ENCODE measurements at regions not wholly inside any gene's neighbourhood (a gene's known extent, or its start where the extent isn't known, plus 50 kb on each side); places are given as distances from the start of the nearest gene placed in this dataset.
"Not testable (repeated sequence)": the region's sequence is repeated elsewhere in the genome, so short reads cannot be mapped to it uniquely, and the experiment has no call there.

- H3K18ac ChIP-seq (ENCODE audit: low read depth in 1 of 2, low read length in 2 of 2); H4K8ac ChIP-seq (ENCODE audit: low read length); H2AFZ ChIP-seq (ENCODE audit: low read depth, low read length); H2BK5ac ChIP-seq (ENCODE audit: low read depth, low read length, poor library complexity, severe bottlenecking); H2BK15ac ChIP-seq (ENCODE audit: low read depth, poor library complexity, severe bottlenecking); H3K4ac ChIP-seq (ENCODE audit: low read depth in 1 of 2, low read length in 2 of 2); H2BK120ac ChIP-seq (ENCODE audit: low read depth, low read length); H4K91ac ChIP-seq (ENCODE audit: low read length); H3K36me3 ChIP-seq (ENCODE audit: control insufficient read depth in 1 of 2, insufficient read depth in 2 of 2, low read depth in 1 of 2, low read length in 2 of 2); H3K79me1 ChIP-seq (replicated peaks; ENCODE audit: low read length, poor library complexity, severe bottlenecking); H3K27ac ChIP-seq (ENCODE audit: low read length, poor library complexity, severe bottlenecking); H2AK5ac ChIP-seq (ENCODE audit: low read length, severe bottlenecking); H3K23ac ChIP-seq (ENCODE audit: low read length in 2 of 2); H3K14ac ChIP-seq (ENCODE audit: low read length in 2 of 2); H3K9me3 ChIP-seq (ENCODE audit: control insufficient read depth, low read length); H3K27me3 ChIP-seq (ENCODE audit: control insufficient read depth in 1 of 2, insufficient read depth in 1 of 2, low read length in 2 of 2); H2BK12ac ChIP-seq (ENCODE audit: low read length in 2 of 2); H3K4me1 ChIP-seq (ENCODE audit: control insufficient read depth, insufficient read depth, low read depth, low read length); H3K9ac ChIP-seq (ENCODE audit: low read length): not testable (repeated sequence)
- Histone ChIP-seq H3K4me3 (ENCODE audit: insufficient read depth in 1 of 2, low read depth in 1 of 2, low read length in 2 of 2) (peak overlapping the region; percentile 46 to 61), H3K4me2 (ENCODE audit: low read length, poor library complexity, severe bottlenecking) (peak overlapping the region; percentile 70)
- WGBS, result 1% methylated on average over 12 of the region's 25 CpGs
- DNase-seq, result peak; percentile 15
These were observed 103.0 kb downstream of the NBPF11 start for GRCh38 chr1:148049115-148049496.

- 21% methylated on average over 16 of the region's 51 CpGs for WGBS
- not testable (repeated sequence) for H2AK5ac ChIP-seq (ENCODE audit: low read length, severe bottlenecking); H3K18ac ChIP-seq (ENCODE audit: low read depth in 1 of 2, low read length in 2 of 2); H3K4me1 ChIP-seq (ENCODE audit: control insufficient read depth, insufficient read depth, low read depth, low read length); H3K9ac ChIP-seq (ENCODE audit: low read length); H2BK120ac ChIP-seq (ENCODE audit: low read depth, low read length); H3K9me3 ChIP-seq (ENCODE audit: control insufficient read depth, low read length); H3K27me3 ChIP-seq (ENCODE audit: control insufficient read depth in 1 of 2, insufficient read depth in 1 of 2, low read length in 2 of 2); H2BK5ac ChIP-seq (ENCODE audit: low read depth, low read length, poor library complexity, severe bottlenecking); H3K27ac ChIP-seq (ENCODE audit: low read length, poor library complexity, severe bottlenecking); H3K23ac ChIP-seq (ENCODE audit: low read length in 2 of 2); H4K91ac ChIP-seq (ENCODE audit: low read length); H3K36me3 ChIP-seq (ENCODE audit: control insufficient read depth in 1 of 2, insufficient read depth in 2 of 2, low read depth in 1 of 2, low read length in 2 of 2); H2BK12ac ChIP-seq (ENCODE audit: low read length in 2 of 2); H3K4ac ChIP-seq (ENCODE audit: low read depth in 1 of 2, low read length in 2 of 2); H2AFZ ChIP-seq (ENCODE audit: low read depth, low read length); H3K14ac ChIP-seq (ENCODE audit: low read length in 2 of 2); H4K8ac ChIP-seq (ENCODE audit: low read length); H2BK15ac ChIP-seq (ENCODE audit: low read depth, poor library complexity, severe bottlenecking); H3K79me1 ChIP-seq (replicated peaks; ENCODE audit: low read length, poor library complexity, severe bottlenecking)
- Histone ChIP-seq H3K4me2 (ENCODE audit: low read length, poor library complexity, severe bottlenecking) (peak overlapping the region; percentile 70), H3K4me3 (ENCODE audit: insufficient read depth in 1 of 2, low read depth in 1 of 2, low read length in 2 of 2) (peak overlapping the region; percentile 37 to 61)
- peak; percentile 45 for DNase-seq
These were observed 103.5 kb downstream of the NBPF11 start for GRCh38 chr1:148048423-148049114.

GRCh38 chr1:148045872-148046271, 106.2 kb downstream of the NBPF11 start:
- not testable (repeated sequence) for H2AFZ ChIP-seq (ENCODE audit: low read depth, low read length); DNase-seq; H3K18ac ChIP-seq (ENCODE audit: low read depth in 1 of 2, low read length in 2 of 2); H3K4ac ChIP-seq (ENCODE audit: low read depth in 1 of 2, low read length in 2 of 2); H2BK5ac ChIP-seq (ENCODE audit: low read depth, low read length, poor library complexity, severe bottlenecking); H3K27ac ChIP-seq (ENCODE audit: low read length, poor library complexity, severe bottlenecking); H3K9ac ChIP-seq (ENCODE audit: low read length); H3K4me3 ChIP-seq (ENCODE audit: insufficient read depth in 1 of 2, low read depth in 1 of 2, low read length in 2 of 2); H2BK120ac ChIP-seq (ENCODE audit: low read depth, low read length); H4K91ac ChIP-seq (ENCODE audit: low read length); H3K9me3 ChIP-seq (ENCODE audit: control insufficient read depth, low read length); H2BK12ac ChIP-seq (ENCODE audit: low read length in 2 of 2); H3K36me3 ChIP-seq (ENCODE audit: control insufficient read depth in 1 of 2, insufficient read depth in 2 of 2, low read depth in 1 of 2, low read length in 2 of 2); H3K23ac ChIP-seq (ENCODE audit: low read length in 2 of 2); H2AK5ac ChIP-seq (ENCODE audit: low read length, severe bottlenecking); H3K79me1 ChIP-seq (replicated peaks; ENCODE audit: low read length, poor library complexity, severe bottlenecking); H3K4me1 ChIP-seq (ENCODE audit: control insufficient read depth, insufficient read depth, low read depth, low read length); H3K4me2 ChIP-seq (ENCODE audit: low read length, poor library complexity, severe bottlenecking); H4K8ac ChIP-seq (ENCODE audit: low read length); H3K27me3 ChIP-seq (ENCODE audit: control insufficient read depth in 1 of 2, insufficient read depth in 1 of 2, low read length in 2 of 2); H3K14ac ChIP-seq (ENCODE audit: low read length in 2 of 2); H2BK15ac ChIP-seq (ENCODE audit: low read depth, poor library complexity, severe bottlenecking)
- WGBS, result 100% methylated on average over 3 of the region's 4 CpGs

- H2AFZ ChIP-seq (ENCODE audit: low read depth, low read length); H2BK120ac ChIP-seq (ENCODE audit: low read depth, low read length); H4K8ac ChIP-seq (ENCODE audit: low read length); H2BK12ac ChIP-seq (ENCODE audit: low read length in 2 of 2); H3K14ac ChIP-seq (ENCODE audit: low read length in 2 of 2); H3K4me3 ChIP-seq (ENCODE audit: insufficient read depth in 1 of 2, low read depth in 1 of 2, low read length in 2 of 2); H3K9me3 ChIP-seq (ENCODE audit: control insufficient read depth, low read length); H2AK5ac ChIP-seq (ENCODE audit: low read length, severe bottlenecking); H3K4ac ChIP-seq (ENCODE audit: low read depth in 1 of 2, low read length in 2 of 2); H3K4me2 ChIP-seq (ENCODE audit: low read length, poor library complexity, severe bottlenecking); H3K27ac ChIP-seq (ENCODE audit: low read length, poor library complexity, severe bottlenecking); H3K9ac ChIP-seq (ENCODE audit: low read length); H3K23ac ChIP-seq (ENCODE audit: low read length in 2 of 2); H4K91ac ChIP-seq (ENCODE audit: low read length); H3K27me3 ChIP-seq (ENCODE audit: control insufficient read depth in 1 of 2, insufficient read depth in 1 of 2, low read length in 2 of 2); H3K36me3 ChIP-seq (ENCODE audit: control insufficient read depth in 1 of 2, insufficient read depth in 2 of 2, low read depth in 1 of 2, low read length in 2 of 2); DNase-seq; H3K18ac ChIP-seq (ENCODE audit: low read depth in 1 of 2, low read length in 2 of 2); H2BK5ac ChIP-seq (ENCODE audit: low read depth, low read length, poor library complexity, severe bottlenecking); H3K4me1 ChIP-seq (ENCODE audit: control insufficient read depth, insufficient read depth, low read depth, low read length); H2BK15ac ChIP-seq (ENCODE audit: low read depth, poor library complexity, severe bottlenecking); H3K79me1 ChIP-seq (replicated peaks; ENCODE audit: low read length, poor library complexity, severe bottlenecking): not testable (repeated sequence)
- 93% methylated on average over 1 of the region's 6 CpGs for WGBS
These were observed 107.6 kb downstream of the NBPF11 start for GRCh38 chr1:148044495-148044894.

Measured in mesenchymal stem cell (in vitro differentiated cells and primary cell).